T-cell (primary cell): ENCODE measurements at regions not wholly inside any gene's neighbourhood (a gene's known extent, or its start where the extent isn't known, plus 50 kb on each side); places are given as distances from the start of the nearest gene placed in this dataset.
"Not testable (repeated sequence)": the region's sequence is repeated elsewhere in the genome, so short reads cannot be mapped to it uniquely, and the experiment has no call there.

Source experiments
- ATAC-seq, 4 experiments: fragments of 200-7000 bp in 3 of 4; fragments of 150-1000 bp in 1 of 4; cut with Tn5 transposase; replicated peaks in 1 of 4; 1 replicate in 3 of 4; 2 replicates in 1 of 4; pipeline ENCODE4 v1.10.0; 2021; ENCODE audit warnings: moderate library complexity in 3 of 4, mild to moderate bottlenecking in 2 of 4, moderate number of reproducible peaks in 1 of 4
- CTCF ChIA-PET, 2 donors: fragments of 300-600 bp; sonication (Branson Sonifier 250); formaldehyde crosslinking; loops; one replicate each; lab custom pipeline; 2022; ENCODE audit warnings: antibody characterized with exemption in 2 of 2; lab: Charles Lee
- POLR2A ChIA-PET, 2 donors: fragments of 300-600 bp; sonication (Branson Sonifier 250); formaldehyde crosslinking; loops; one replicate each; lab custom pipeline; 2022; ENCODE audit warnings: antibody characterized with exemption in 2 of 2; lab: Charles Lee
- DNase-seq, 35 experiments: peaks; one replicate each; pipeline versions ENCODE4 v3.0.0 to v3.0.0-alpha.2; 2013 to 2023
- H3K27ac ChIP-seq: one replicate; pipeline ENCODE4 v1.5.1; 2013; ENCODE audit warnings: low read length
- H3K27me3 ChIP-seq, 2 experiments: replicated peaks in 1 of 2; 1 replicate in 1 of 2; 2 replicates in 1 of 2; pipeline versions ENCODE4 v1.6.1 to v1.7.0; 2013; ENCODE audit warnings: low read length in 1 of 2, mixed read lengths in 1 of 2; ENCODE audit not compliant: control insufficient read depth in 2 of 2, insufficient read depth in 2 of 2; ENCODE audit errors: extremely low read depth in 1 of 2
- H3K36me3 ChIP-seq, 2 donors: 1 replicate in 1 of 2; 2 replicates in 1 of 2; pipeline versions ENCODE4 v1.6.1 to v1.7.0; 2013; ENCODE audit warnings: low read length in 1 of 2; ENCODE audit not compliant: control insufficient read depth in 2 of 2, insufficient read depth in 1 of 2; ENCODE audit errors: extremely low read depth in 1 of 2
- H3K4me1 ChIP-seq, 2 experiments: 1 replicate in 1 of 2; 2 replicates in 1 of 2; pipeline versions ENCODE4 v1.6.1 to v1.7.0; 2013; ENCODE audit warnings: low read length in 2 of 2, mixed read lengths in 1 of 2; ENCODE audit not compliant: insufficient read depth in 2 of 2, control insufficient read depth in 1 of 2; ENCODE audit errors: extremely low read depth in 1 of 2
- H3K4me3 ChIP-seq, 2 donors: 1 replicate in 1 of 2; 2 replicates in 1 of 2; pipeline versions ENCODE4 v1.5.1 to v1.7.0; 2013; ENCODE audit warnings: mild to moderate bottlenecking in 2 of 2, low read length in 1 of 2, moderate library complexity in 1 of 2; ENCODE audit not compliant: control insufficient read depth in 1 of 2; ENCODE audit errors: extremely low read depth in 1 of 2
- H3K9me3 ChIP-seq: 2 replicates; pipeline ENCODE4 v1.7.0; 2013
- H3K27ac Mint-ChIP-seq, 2 donors: one replicate each; pipeline ENCODE4 v1.8.0; 2020 to 2021; ENCODE audit warnings: mild to moderate bottlenecking in 2 of 2, mixed read lengths in 2 of 2
- H3K27me3 Mint-ChIP-seq, 2 donors: one replicate each; pipeline ENCODE4 v1.8.0; 2021 to 2022; ENCODE audit warnings: mixed read lengths in 2 of 2
- H3K36me3 Mint-ChIP-seq: one replicate; pipeline ENCODE4 v1.8.0; 2021; ENCODE audit warnings: mixed read lengths
- H3K4me1 Mint-ChIP-seq, 3 donors: one replicate each; pipeline ENCODE4 v1.8.0; 2020 to 2022; ENCODE audit warnings: mixed read lengths in 3 of 3, mild to moderate bottlenecking in 1 of 3
- H3K4me3 Mint-ChIP-seq, 3 donors: one replicate each; pipeline ENCODE4 v1.8.0; 2020 to 2022; ENCODE audit warnings: mild to moderate bottlenecking in 3 of 3, mixed read lengths in 3 of 3, moderate library complexity in 3 of 3
- H3K9me3 Mint-ChIP-seq, 3 donors: one replicate each; pipeline ENCODE4 v1.8.0; 2020 to 2022; ENCODE audit warnings: mixed read lengths in 3 of 3
- WGBS: methylation state at CpG from one replicate; pipeline ENCODE4 v1.1.5; 2013; ENCODE audit warnings: missing lambda C conversion rate; ENCODE audit not compliant: insufficient coverage; 5-methylcytosine and 5-hydroxymethylcytosine counted together

DNA sequence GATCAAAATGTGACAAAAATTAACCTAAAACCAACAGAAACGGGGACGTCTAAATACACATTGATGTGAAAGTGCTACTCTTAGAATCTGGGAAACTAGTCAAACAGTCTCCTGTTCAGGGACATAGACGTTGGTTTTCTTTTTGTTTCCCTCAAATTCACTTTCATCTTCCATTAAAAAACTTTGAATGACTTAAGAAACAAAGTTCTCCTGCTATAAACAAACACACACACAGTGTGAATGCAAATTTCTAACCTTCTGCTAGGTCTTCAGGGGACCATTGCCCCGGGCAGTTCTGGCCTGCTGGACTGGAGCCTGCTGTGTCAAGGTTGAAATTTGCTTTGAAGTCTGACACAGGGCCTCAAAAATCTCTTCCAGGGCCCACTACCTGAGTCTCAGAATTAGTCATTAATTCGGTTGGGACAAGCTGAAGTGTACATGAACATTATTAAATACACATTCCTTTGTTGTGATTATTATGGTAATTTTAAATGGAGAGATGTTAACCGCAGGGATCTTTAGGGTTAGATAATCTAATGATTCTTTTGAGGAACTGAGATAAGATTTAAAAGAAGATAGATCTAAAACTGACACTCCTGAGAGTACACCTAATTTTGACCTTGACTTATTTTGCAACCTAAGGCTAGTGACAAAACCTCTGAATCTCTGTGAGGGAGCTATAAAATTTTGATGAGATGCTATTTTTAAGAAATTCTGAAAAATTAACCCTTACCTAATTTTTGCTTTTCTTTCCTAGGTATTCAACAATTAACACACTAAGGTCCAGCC is 1260.4 kb downstream of the ROBO1 start:
- Histone ChIP-seq H3K36me3 (no peaks in the 10 kb centered on the region), H3K9me3 (no peaks in the 10 kb centered on the region), H3K4me1 (no peaks in the 10 kb centered on the region), H3K27ac (no peak overlapping the region), H3K4me3 (no peak overlapping the region), H3K27me3 (no peaks in the 10 kb centered on the region)
- ATAC-seq (no peak), DNase-seq (no peak)
- H3K27me3 Mint-ChIP-seq: no peaks in the 10 kb centered on the region
- no peaks in the 10 kb centered on the region for H3K4me1 Mint-ChIP-seq
- ChIA-PET POLR2A (no interaction called here), CTCF (no interaction called here)
- H3K4me3 Mint-ChIP-seq: no peak overlapping the region
- 69% methylated on average over 2 of the region's 6 CpGs for WGBS
- H3K36me3 Mint-ChIP-seq: no peaks in the 10 kb centered on the region
- peaks cover 14 to 29% (median 19%) of the 10 kb centered on the region in 3 donors for H3K9me3 Mint-ChIP-seq
- H3K27ac Mint-ChIP-seq: no peak overlapping the region

- Mint-ChIP-seq H3K4me3 (no peak overlapping the region), H3K27me3 (no peaks in the 10 kb centered on the region), H3K36me3 (no peaks in the 10 kb centered on the region), H3K27ac (no peak overlapping the region), H3K9me3 (peaks cover 15 to 21% (median 21%) of the 10 kb centered on the region in 3 donors), H3K4me1 (no peaks in the 10 kb centered on the region)
- H3K4me3 ChIP-seq: no peak overlapping the region
- ChIA-PET CTCF (no interaction called here), POLR2A (no interaction called here)
- H3K36me3 ChIP-seq: no peaks in the 10 kb centered on the region
- DNase-seq (no peak), ATAC-seq (no peak)
- H3K27me3 ChIP-seq: no peaks in the 10 kb centered on the region
- no peaks in the 10 kb centered on the region for H3K9me3 ChIP-seq
- no peak overlapping the region for H3K27ac ChIP-seq
- 17% methylated on average over 1 of the region's 2 CpGs for WGBS
- H3K4me1 ChIP-seq: no peaks in the 10 kb centered on the region
These were observed 1256.0 kb downstream of the ROBO1 start for GRCh38 chr3:78511840-78512239.

DNA sequence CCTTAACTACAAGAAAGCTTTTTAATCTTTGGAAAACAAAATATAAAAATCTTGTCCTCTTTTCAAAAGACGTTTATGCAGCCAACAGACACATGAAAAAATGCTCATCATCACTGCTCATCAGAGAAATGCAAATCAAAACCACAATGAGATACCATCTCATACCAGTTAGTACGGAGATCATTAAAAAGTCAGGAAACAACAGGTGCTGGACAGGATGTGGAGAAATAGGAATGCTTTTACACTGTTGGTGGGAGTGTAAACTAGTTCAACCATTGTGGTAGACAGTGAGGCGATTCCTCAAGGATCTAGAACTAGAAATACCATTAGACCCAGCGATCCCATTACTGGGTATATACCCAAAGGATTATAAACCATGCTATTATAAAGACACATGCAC is 1255.0 kb downstream of the ROBO1 start:
- ATAC-seq, H3K4me3 Mint-ChIP-seq, H3K36me3 Mint-ChIP-seq, H3K9me3 ChIP-seq, H3K4me1 ChIP-seq, DNase-seq, POLR2A ChIA-PET, H3K27me3 Mint-ChIP-seq, H3K4me1 Mint-ChIP-seq, H3K36me3 ChIP-seq, H3K27me3 ChIP-seq, H3K27ac ChIP-seq, H3K4me3 ChIP-seq, CTCF ChIA-PET, H3K27ac Mint-ChIP-seq: not testable (repeated sequence)
- H3K9me3 Mint-ChIP-seq: peaks cover 16 to 24% (median 21%) of the 10 kb centered on the region in 3 donors
- WGBS: 20% methylated on average over 1 of the region's 4 CpGs

GRCh38 chr3:78516437-78516836 is 1251.4 kb downstream of the ROBO1 start:
- peaks cover 9 to 21% (median 17%) of the 10 kb centered on the region in 3 donors for H3K9me3 Mint-ChIP-seq
- POLR2A ChIA-PET: no interaction called here

GRCh38 chr3:78516937-78517336 is 1250.9 kb downstream of the ROBO1 start:
- Mint-ChIP-seq H3K36me3 (no peaks in the 10 kb centered on the region), H3K27ac (no peak overlapping the region), H3K27me3 (no peaks in the 10 kb centered on the region), H3K4me1 (no peaks in the 10 kb centered on the region), H3K9me3 (peaks cover 8 to 21% (median 17%) of the 10 kb centered on the region in 3 donors), H3K4me3 (no peak overlapping the region)
- no peak overlapping the region for H3K4me3 ChIP-seq
- no peaks in the 10 kb centered on the region for H3K4me1 ChIP-seq
- ATAC-seq (no peak), DNase-seq (no peak)
- H3K27me3 ChIP-seq: no peaks in the 10 kb centered on the region
- no peaks in the 10 kb centered on the region for H3K36me3 ChIP-seq
- no peak overlapping the region for H3K27ac ChIP-seq
- POLR2A ChIA-PET: no interaction called here
- no peaks in the 10 kb centered on the region for H3K9me3 ChIP-seq
- CTCF ChIA-PET: no interaction called here

More at GRCh38 chr3:78516437-78516836, 1251.4 kb downstream of the ROBO1 start:
- Histone ChIP-seq H3K4me1 (no peaks in the 10 kb centered on the region), H3K27ac (no peak overlapping the region), H3K27me3 (no peaks in the 10 kb centered on the region), H3K9me3 (no peaks in the 10 kb centered on the region), H3K36me3 (no peaks in the 10 kb centered on the region), H3K4me3 (no peak overlapping the region)
- WGBS: 79% methylated on average over 2 of the region's 3 CpGs
- Mint-ChIP-seq H3K36me3 (no peaks in the 10 kb centered on the region), H3K27ac (no peak overlapping the region), H3K27me3 (no peaks in the 10 kb centered on the region), H3K4me3 (no peak overlapping the region), H3K4me1 (no peaks in the 10 kb centered on the region)
- DNase-seq (no peak), ATAC-seq (no peak)
- CTCF ChIA-PET: no interaction called here

GRCh38 chr3:78517965-78518364 is 1249.8 kb downstream of the ROBO1 start:
- POLR2A ChIA-PET: no interaction called here
- no peaks in the 10 kb centered on the region for H3K27me3 ChIP-seq
- no peaks in the 10 kb centered on the region for H3K4me1 ChIP-seq
- no peaks in the 10 kb centered on the region for H3K27me3 Mint-ChIP-seq
- H3K27ac ChIP-seq: no peak overlapping the region
- no peak overlapping the region for H3K4me3 Mint-ChIP-seq
- no peaks in the 10 kb centered on the region for H3K4me1 Mint-ChIP-seq
- CTCF ChIA-PET: no interaction called here
- ATAC-seq: no peak
- no peak for DNase-seq
- H3K27ac Mint-ChIP-seq: no peak overlapping the region
- no peaks in the 10 kb centered on the region for H3K36me3 ChIP-seq
- no peak overlapping the region for H3K4me3 ChIP-seq
- peaks cover 7 to 21% (median 21%) of the 10 kb centered on the region in 3 donors for H3K9me3 Mint-ChIP-seq
- no peaks in the 10 kb centered on the region for H3K9me3 ChIP-seq
- WGBS: no CpG with 5 or more reads among the region's 1 CpG
- no peaks in the 10 kb centered on the region for H3K36me3 Mint-ChIP-seq
